Umbilical cord (tissue), 1 donor: ENCODE measurements at regions not wholly inside any gene's neighbourhood (a gene's known extent, or its start where the extent isn't known, plus 50 kb on each side); places are given as distances from the start of the nearest gene placed in this dataset.

Experiments used
- DNase-seq: peaks from one replicate; pipeline ENCODE4 v3.0.0-alpha.2; 2015; ENCODE audit warnings: low spot score

- no peak for DNase-seq
Observed at GRCh38 chr4:125801373-125801772, 486.6 kb downstream of the FAT4 start.

GRCh38 chr4:125801924-125802323 lies 487.2 kb downstream of the FAT4 start:
- no peak for DNase-seq

- peak; percentile 25 for DNase-seq
Observed at GRCh38 chr4:125808022-125808421, 493.3 kb downstream of the FAT4 start.

- no peak for DNase-seq
Observed at GRCh38 chr4:125808570-125808969, 493.8 kb downstream of the FAT4 start.

- no peak for DNase-seq
Observed at GRCh38 chr4:125811892-125812291, 497.1 kb downstream of the FAT4 start.

- DNase-seq, result no peak
Observed at GRCh38 chr4:125826801-125827695, 512.3 kb downstream of the FAT4 start.

GRCh38 chr4:125827696-125828052 lies 512.9 kb downstream of the FAT4 start:
- DNase-seq, result no peak

- DNase-seq, result peak; percentile 63
Observed at GRCh38 chr4:125828346-125828745, 513.6 kb downstream of the FAT4 start.

GRCh38 chr4:125832161-125832560 lies 517.4 kb downstream of the FAT4 start:
- no peak for DNase-seq

GRCh38 chr4:125836597-125837195 lies 521.9 kb downstream of the FAT4 start:
- no peak for DNase-seq

GRCh38 chr4:125837493-125838201 lies 522.9 kb downstream of the FAT4 start:
- DNase-seq, result peak; percentile 25

- no peak for DNase-seq
Observed at GRCh38 chr4:125838202-125838601, 523.4 kb downstream of the FAT4 start.

- no peak for DNase-seq
Observed at GRCh38 chr4:125838924-125839323, 524.2 kb downstream of the FAT4 start.

GRCh38 chr4:125843947-125844346 lies 529.2 kb downstream of the FAT4 start:
- DNase-seq, result no peak

GRCh38 chr4:125847518-125847917 lies 532.8 kb downstream of the FAT4 start:
- no peak for DNase-seq

GRCh38 chr4:125849869-125850268 lies 535.1 kb downstream of the FAT4 start:
- no peak for DNase-seq

GRCh38 chr4:125891597-125892258 lies 577.0 kb downstream of the FAT4 start:
- DNase-seq, result peak; percentile 28

- DNase-seq, result no peak
Observed at GRCh38 chr4:125904802-125905201, 590.0 kb downstream of the FAT4 start.

- no peak for DNase-seq
Observed at GRCh38 chr4:125911058-125911457, 596.3 kb downstream of the FAT4 start.

GRCh38 chr4:125911481-125911880 lies 596.7 kb downstream of the FAT4 start:
- no peak for DNase-seq

- no peak for DNase-seq
Observed at GRCh38 chr4:125917559-125917958, 602.8 kb downstream of the FAT4 start.

GRCh38 chr4:125928652-125929051 lies 613.9 kb downstream of the FAT4 start:
- DNase-seq, result no peak
